ENCODE measurements at regions not wholly inside any gene's neighbourhood (a gene's known extent, or its start where the extent isn't known, plus 50 kb on each side); places are given as distances from the start of the nearest gene placed in this dataset.

- no peaks in the 10 kb centered on the region for H3K27me3 ChIP-seq (ENCODE audit: low read depth, low read length)
- no peaks in the 10 kb centered on the region for H3K36me3 ChIP-seq (ENCODE audit: control insufficient read depth in 1 of 2, insufficient read depth in 2 of 2, low read length in 2 of 2)
- H3K4me3 ChIP-seq (ENCODE audit: low read depth in 1 of 2, low read length in 2 of 2) = no peak overlapping the region
- H3K4me1 ChIP-seq (ENCODE audit: control insufficient read depth in 1 of 2, insufficient read depth in 2 of 2, low read length in 2 of 2) = no peaks in the 10 kb centered on the region
- no peak overlapping the region for H3K27ac ChIP-seq (ENCODE audit: low read length)
- H3K9me3 ChIP-seq (ENCODE audit: control insufficient read depth in 1 of 2, low read length in 2 of 2) = no peaks in the 10 kb centered on the region
These were observed 577.2 kb upstream of the AADAT start for GRCh38 chr4:170666909-170667308.

DNA sequence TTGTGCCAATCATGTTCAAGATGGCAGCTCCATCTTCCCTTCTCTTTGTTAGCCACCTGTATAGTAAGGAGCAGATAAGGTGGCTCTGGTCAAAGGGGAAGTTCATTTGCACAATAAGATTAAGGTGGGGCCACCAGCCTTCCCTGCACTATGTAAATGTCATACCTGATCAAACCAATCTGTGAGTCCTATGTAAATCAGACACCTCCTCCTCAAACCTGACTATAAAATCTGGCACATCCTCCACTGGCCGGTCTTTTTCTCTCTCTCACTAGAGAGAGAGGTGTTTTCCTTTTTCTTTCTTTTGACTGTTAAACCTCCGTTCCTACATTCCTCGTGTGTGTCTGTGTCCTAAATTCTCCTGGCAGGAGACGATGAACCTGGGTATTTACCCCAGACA is 572.5 kb upstream of the AADAT start:
- Histone ChIP-seq H3K4me3 (ENCODE audit: low read depth in 1 of 2, low read length in 2 of 2) (no peak overlapping the region), H3K27me3 (ENCODE audit: low read depth, low read length) (no peaks in the 10 kb centered on the region), H3K27ac (ENCODE audit: low read length) (no peak overlapping the region), H3K4me1 (ENCODE audit: control insufficient read depth in 1 of 2, insufficient read depth in 2 of 2, low read length in 2 of 2) (no peaks in the 10 kb centered on the region), H3K36me3 (ENCODE audit: control insufficient read depth in 1 of 2, insufficient read depth in 2 of 2, low read length in 2 of 2) (no peaks in the 10 kb centered on the region), H3K9me3 (ENCODE audit: control insufficient read depth in 1 of 2, low read length in 2 of 2) (no peaks in the 10 kb centered on the region)

- no peaks in the 10 kb centered on the region for H3K9me3 ChIP-seq (ENCODE audit: control insufficient read depth in 1 of 2, low read length in 2 of 2)
- no peak overlapping the region for H3K4me3 ChIP-seq (ENCODE audit: low read depth in 1 of 2, low read length in 2 of 2)
- H3K4me1 ChIP-seq (ENCODE audit: control insufficient read depth in 1 of 2, insufficient read depth in 2 of 2, low read length in 2 of 2) = no peaks in the 10 kb centered on the region
- H3K36me3 ChIP-seq (ENCODE audit: control insufficient read depth in 1 of 2, insufficient read depth in 2 of 2, low read length in 2 of 2) = no peaks in the 10 kb centered on the region
- H3K27ac ChIP-seq (ENCODE audit: low read length) = no peak overlapping the region
- no peaks in the 10 kb centered on the region for H3K27me3 ChIP-seq (ENCODE audit: low read depth, low read length)
These were observed 568.0 kb upstream of the AADAT start for GRCh38 chr4:170657761-170658160.

DNA sequence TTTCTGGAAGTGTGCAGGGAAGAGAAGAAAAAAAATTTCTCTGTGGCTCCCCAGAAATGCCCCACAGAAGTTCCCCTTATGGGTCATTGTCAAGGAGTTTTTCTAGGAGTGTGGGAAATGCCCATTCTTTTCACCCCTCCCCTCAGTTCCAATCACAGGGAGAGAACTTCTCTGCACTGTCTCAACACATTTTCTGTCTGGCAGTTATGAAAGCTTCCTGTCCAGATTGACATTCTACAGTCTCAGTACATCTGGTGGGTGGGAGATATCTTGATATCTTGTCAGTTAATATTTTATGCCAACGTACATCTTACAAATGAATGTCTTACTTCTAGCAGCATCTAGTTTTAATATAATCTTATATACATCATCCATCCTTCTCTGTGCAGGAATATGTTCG is 566.8 kb upstream of the AADAT start:
- no peaks in the 10 kb centered on the region for H3K4me1 ChIP-seq (ENCODE audit: control insufficient read depth in 1 of 2, insufficient read depth in 2 of 2, low read length in 2 of 2)
- no peaks in the 10 kb centered on the region for H3K27me3 ChIP-seq (ENCODE audit: low read depth, low read length)
- no peak overlapping the region for H3K4me3 ChIP-seq (ENCODE audit: low read depth in 1 of 2, low read length in 2 of 2)
- H3K36me3 ChIP-seq (ENCODE audit: control insufficient read depth in 1 of 2, insufficient read depth in 2 of 2, low read length in 2 of 2) = no peaks in the 10 kb centered on the region
- H3K9me3 ChIP-seq (ENCODE audit: control insufficient read depth in 1 of 2, low read length in 2 of 2) = no peaks in the 10 kb centered on the region
- H3K27ac ChIP-seq (ENCODE audit: low read length) = no peak overlapping the region

DNA sequence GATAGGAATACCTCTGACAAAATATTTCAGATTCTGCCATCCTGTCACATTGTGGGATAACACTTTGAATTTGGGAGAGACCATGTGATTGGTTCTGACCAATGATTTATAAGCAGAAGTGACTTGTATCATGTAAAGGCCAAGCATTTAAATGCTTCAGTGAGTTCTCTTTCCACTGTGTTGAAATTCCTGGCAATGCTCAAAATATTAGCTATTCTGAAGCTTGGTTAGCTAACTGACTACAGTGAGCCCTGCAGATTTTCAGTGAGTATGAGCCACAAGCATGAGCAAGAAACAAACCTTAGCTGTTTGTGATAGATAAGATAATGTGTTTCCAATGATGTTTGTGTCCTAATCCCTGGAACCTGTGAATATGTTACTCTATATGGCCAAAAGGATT is 562.8 kb upstream of the AADAT start:
- no peak overlapping the region for H3K4me3 ChIP-seq (ENCODE audit: low read depth in 1 of 2, low read length in 2 of 2)
- no peaks in the 10 kb centered on the region for H3K27me3 ChIP-seq (ENCODE audit: low read depth, low read length)
- no peaks in the 10 kb centered on the region for H3K4me1 ChIP-seq (ENCODE audit: control insufficient read depth in 1 of 2, insufficient read depth in 2 of 2, low read length in 2 of 2)
- no peaks in the 10 kb centered on the region for H3K36me3 ChIP-seq (ENCODE audit: control insufficient read depth in 1 of 2, insufficient read depth in 2 of 2, low read length in 2 of 2)
- H3K27ac ChIP-seq (ENCODE audit: low read length) = no peak overlapping the region
- H3K9me3 ChIP-seq (ENCODE audit: control insufficient read depth in 1 of 2, low read length in 2 of 2) = no peaks in the 10 kb centered on the region

DNA sequence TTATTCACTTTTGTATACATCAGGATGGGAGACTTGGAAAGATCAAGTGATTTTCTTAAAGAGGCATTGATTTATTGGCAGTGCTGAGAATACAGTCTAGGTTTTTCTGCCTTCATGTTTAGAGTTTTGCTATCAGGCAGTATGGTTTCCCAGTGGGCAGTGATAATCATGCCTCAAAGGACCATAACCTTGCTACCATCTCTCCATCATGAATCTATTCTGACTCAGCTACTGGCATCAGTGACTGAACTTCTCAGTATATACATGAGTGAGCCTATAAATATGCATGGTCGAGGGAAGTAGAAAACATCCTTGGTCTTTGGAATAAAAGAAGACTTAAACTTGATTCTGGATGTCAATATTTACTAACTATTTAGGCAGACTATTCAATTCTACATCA is 562.0 kb upstream of the AADAT start:
- Histone ChIP-seq H3K27me3 (ENCODE audit: low read depth, low read length) (no peaks in the 10 kb centered on the region), H3K9me3 (ENCODE audit: control insufficient read depth in 1 of 2, low read length in 2 of 2) (no peaks in the 10 kb centered on the region), H3K4me3 (ENCODE audit: low read depth in 1 of 2, low read length in 2 of 2) (no peak overlapping the region), H3K4me1 (ENCODE audit: control insufficient read depth in 1 of 2, insufficient read depth in 2 of 2, low read length in 2 of 2) (no peaks in the 10 kb centered on the region), H3K27ac (ENCODE audit: low read length) (no peak overlapping the region), H3K36me3 (ENCODE audit: control insufficient read depth in 1 of 2, insufficient read depth in 2 of 2, low read length in 2 of 2) (no peaks in the 10 kb centered on the region)

- Histone ChIP-seq H3K4me3 (ENCODE audit: low read depth in 1 of 2, low read length in 2 of 2) (no peak overlapping the region), H3K9me3 (ENCODE audit: control insufficient read depth in 1 of 2, low read length in 2 of 2) (peaks cover 0 to 14% of the 10 kb centered on the region in 2 donors), H3K4me1 (ENCODE audit: control insufficient read depth in 1 of 2, insufficient read depth in 2 of 2, low read length in 2 of 2) (no peaks in the 10 kb centered on the region), H3K36me3 (ENCODE audit: control insufficient read depth in 1 of 2, insufficient read depth in 2 of 2, low read length in 2 of 2) (no peaks in the 10 kb centered on the region), H3K27me3 (ENCODE audit: low read depth, low read length) (no peaks in the 10 kb centered on the region), H3K27ac (ENCODE audit: low read length) (no peak overlapping the region)
These were observed 537.7 kb upstream of the AADAT start for GRCh38 chr4:170627418-170627817.

DNA sequence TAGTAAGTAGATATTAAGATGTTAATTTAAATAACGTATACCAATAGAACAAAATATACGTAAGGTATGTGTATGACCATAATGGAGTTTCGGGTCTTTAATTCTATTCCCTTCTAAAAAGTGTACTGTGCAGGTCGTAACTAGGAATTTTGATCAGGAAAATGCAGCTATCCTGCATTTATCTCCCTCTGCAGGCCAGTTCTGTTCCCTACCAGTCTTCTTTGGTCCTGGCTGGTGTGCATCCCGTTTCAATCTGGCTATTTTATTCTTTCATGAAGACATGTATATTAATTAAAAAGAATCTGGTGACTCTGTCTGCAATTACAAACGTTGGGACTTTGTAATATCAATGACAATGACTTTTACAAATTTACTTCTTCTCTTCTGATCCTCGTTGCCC is 534.1 kb upstream of the AADAT start:
- Histone ChIP-seq H3K9me3 (ENCODE audit: control insufficient read depth in 1 of 2, low read length in 2 of 2) (no peaks in the 10 kb centered on the region), H3K4me1 (ENCODE audit: control insufficient read depth in 1 of 2, insufficient read depth in 2 of 2, low read length in 2 of 2) (no peaks in the 10 kb centered on the region), H3K27ac (ENCODE audit: low read length) (no peak overlapping the region), H3K27me3 (ENCODE audit: low read depth, low read length) (no peaks in the 10 kb centered on the region), H3K36me3 (ENCODE audit: control insufficient read depth in 1 of 2, insufficient read depth in 2 of 2, low read length in 2 of 2) (no peaks in the 10 kb centered on the region), H3K4me3 (ENCODE audit: low read depth in 1 of 2, low read length in 2 of 2) (no peak overlapping the region)

GRCh38 chr4:170610434-170610833 is 520.7 kb upstream of the AADAT start:
- H3K4me1 ChIP-seq (ENCODE audit: control insufficient read depth in 1 of 2, insufficient read depth in 2 of 2, low read length in 2 of 2) = no peaks in the 10 kb centered on the region
- H3K4me3 ChIP-seq (ENCODE audit: low read depth in 1 of 2, low read length in 2 of 2) = no peak overlapping the region
- no peak overlapping the region for H3K27ac ChIP-seq (ENCODE audit: low read length)
- peaks cover 0 to 6% of the 10 kb centered on the region in 2 donors for H3K9me3 ChIP-seq (ENCODE audit: control insufficient read depth in 1 of 2, low read length in 2 of 2)
- H3K36me3 ChIP-seq (ENCODE audit: control insufficient read depth in 1 of 2, insufficient read depth in 2 of 2, low read length in 2 of 2) = no peaks in the 10 kb centered on the region
- H3K27me3 ChIP-seq (ENCODE audit: low read depth, low read length) = no peaks in the 10 kb centered on the region

- no peaks in the 10 kb centered on the region for H3K36me3 ChIP-seq (ENCODE audit: control insufficient read depth in 1 of 2, insufficient read depth in 2 of 2, low read length in 2 of 2)
- H3K27ac ChIP-seq (ENCODE audit: low read length) = no peak overlapping the region
- no peaks in the 10 kb centered on the region for H3K4me1 ChIP-seq (ENCODE audit: control insufficient read depth in 1 of 2, insufficient read depth in 2 of 2, low read length in 2 of 2)
- H3K4me3 ChIP-seq (ENCODE audit: low read depth in 1 of 2, low read length in 2 of 2) = no peak overlapping the region
- H3K27me3 ChIP-seq (ENCODE audit: low read depth, low read length) = no peaks in the 10 kb centered on the region
- peaks cover 0 to 2% of the 10 kb centered on the region in 2 donors for H3K9me3 ChIP-seq (ENCODE audit: control insufficient read depth in 1 of 2, low read length in 2 of 2)
These were observed 510.1 kb upstream of the AADAT start for GRCh38 chr4:170599894-170600293.

GRCh38 chr4:170591076-170591475 is 501.3 kb upstream of the AADAT start:
- H3K4me1 ChIP-seq (ENCODE audit: control insufficient read depth in 1 of 2, insufficient read depth in 2 of 2, low read length in 2 of 2) = no peaks in the 10 kb centered on the region
- H3K27ac ChIP-seq (ENCODE audit: low read length) = no peak overlapping the region
- no peak overlapping the region for H3K4me3 ChIP-seq (ENCODE audit: low read depth in 1 of 2, low read length in 2 of 2)

DNA sequence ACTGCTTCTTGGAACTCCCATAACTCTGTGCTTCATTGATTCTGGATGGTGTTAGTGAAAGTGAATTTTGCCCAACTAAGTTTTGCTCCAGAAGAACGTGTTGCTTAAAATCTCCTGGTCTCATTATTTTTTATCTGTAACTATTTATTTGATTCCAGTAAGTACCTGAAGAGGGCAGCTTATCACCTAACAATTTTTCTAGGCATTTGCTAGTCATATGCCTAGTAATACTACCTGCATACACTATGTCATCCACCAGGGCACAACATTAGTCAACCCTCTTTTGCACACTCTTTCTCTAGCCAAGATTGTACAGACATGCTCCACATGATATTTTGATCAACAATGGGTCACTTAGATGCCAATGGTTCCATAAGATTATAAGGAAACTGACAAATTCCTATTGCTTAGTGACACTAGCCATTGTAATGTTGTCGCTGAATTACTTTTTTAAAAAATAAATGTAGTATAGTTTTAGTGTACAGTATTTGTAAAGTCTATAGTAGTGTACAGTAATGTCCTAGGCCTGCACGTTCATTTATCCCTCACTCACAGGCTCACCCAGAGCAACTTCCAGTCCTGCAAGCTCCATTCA is 499.9 kb upstream of the AADAT start:
- Histone ChIP-seq H3K36me3 (ENCODE audit: control insufficient read depth in 1 of 2, insufficient read depth in 2 of 2, low read length in 2 of 2) (no peaks in the 10 kb centered on the region), H3K4me3 (ENCODE audit: low read depth in 1 of 2, low read length in 2 of 2) (no peak overlapping the region), H3K27ac (ENCODE audit: low read length) (no peak overlapping the region), H3K27me3 (ENCODE audit: low read depth, low read length) (no peaks in the 10 kb centered on the region), H3K4me1 (ENCODE audit: control insufficient read depth in 1 of 2, insufficient read depth in 2 of 2, low read length in 2 of 2) (no peaks in the 10 kb centered on the region), H3K9me3 (ENCODE audit: control insufficient read depth in 1 of 2, low read length in 2 of 2) (no peaks in the 10 kb centered on the region)

More at GRCh38 chr4:170591076-170591475, 501.3 kb upstream of the AADAT start:
- no peaks in the 10 kb centered on the region for H3K9me3 ChIP-seq (ENCODE audit: control insufficient read depth in 1 of 2, low read length in 2 of 2)
- H3K27me3 ChIP-seq (ENCODE audit: low read depth, low read length) = no peaks in the 10 kb centered on the region
- H3K36me3 ChIP-seq (ENCODE audit: control insufficient read depth in 1 of 2, insufficient read depth in 2 of 2, low read length in 2 of 2) = no peaks in the 10 kb centered on the region

All from muscle layer of duodenum (tissue), 2 donors.